GM18517 (cell line): ENCODE measurements at regions not wholly inside any gene's neighbourhood (a gene's known extent, or its start where the extent isn't known, plus 50 kb on each side); places are given as distances from the start of the nearest gene placed in this dataset.
"Not testable (repeated sequence)": the region's sequence is repeated elsewhere in the genome, so short reads cannot be mapped to it uniquely, and the experiment has no call there.

Experiments used
- ATAC-seq: cut with Tn5 transposase; IDR thresholded peaks from one replicate; pipeline ENCODE4 v1.9.1; 2021; ENCODE audit warnings: mild to moderate bottlenecking, moderate library complexity; ENCODE audit not compliant: unreplicated experiment

DNA sequence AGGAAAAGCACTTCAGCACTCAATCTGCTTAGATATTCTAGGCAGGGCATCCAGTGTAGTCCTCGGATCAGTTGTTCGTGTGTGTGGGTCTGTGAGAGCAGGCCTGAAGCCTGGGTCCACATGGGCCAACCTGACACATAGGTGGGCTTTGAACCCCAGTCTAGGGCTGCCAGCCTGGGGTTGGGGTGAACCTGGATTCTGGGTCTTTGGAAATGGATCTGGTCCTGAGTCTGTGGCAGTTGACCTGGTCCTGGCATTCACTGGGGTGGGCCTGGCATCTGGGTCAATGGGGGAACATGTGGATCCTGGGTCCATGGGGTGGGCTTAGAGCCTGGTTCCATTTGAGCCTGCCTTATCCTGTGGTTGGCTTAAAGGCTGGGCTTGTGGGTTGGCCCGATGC lies 492.6 kb upstream of the MAN1A1 start:
- no peak for ATAC-seq

DNA sequence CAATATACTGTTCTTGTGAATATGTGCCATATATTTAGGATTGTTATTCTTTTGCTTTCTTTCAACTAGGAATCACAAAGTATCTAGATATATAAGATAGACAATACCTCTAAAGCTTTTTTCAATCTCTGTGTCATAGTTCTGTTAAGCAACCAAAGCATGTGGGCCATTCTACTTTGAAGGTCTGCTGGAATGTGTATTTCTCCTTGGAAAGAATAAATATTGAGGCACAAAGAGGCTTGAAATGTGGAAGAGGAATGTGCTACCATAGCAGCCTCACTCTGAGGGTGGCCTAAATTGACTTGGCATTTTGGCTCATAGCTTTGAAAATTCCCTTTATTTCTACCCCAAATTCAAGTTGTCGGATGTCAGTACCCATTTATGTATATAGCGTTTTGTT lies 488.5 kb upstream of the MAN1A1 start:
- no peak for ATAC-seq

DNA sequence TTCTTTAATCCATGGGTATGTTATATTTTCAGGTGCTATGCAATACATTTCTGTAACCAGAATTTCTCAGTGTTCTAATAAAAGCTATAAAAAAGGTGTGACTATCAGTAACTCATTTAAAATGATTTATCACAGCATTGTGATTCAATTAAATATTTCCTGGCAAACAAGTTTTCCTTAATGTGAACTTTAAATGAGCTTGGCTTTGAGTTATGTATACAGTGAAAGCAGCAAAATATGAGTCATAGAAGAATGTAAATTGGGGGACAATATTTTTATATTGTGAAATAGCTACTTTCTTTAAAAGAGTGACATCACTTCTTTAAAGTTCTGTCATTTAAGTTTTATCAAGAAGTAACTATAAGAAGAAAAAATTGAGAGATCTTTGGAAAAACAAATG lies 484.9 kb upstream of the MAN1A1 start:
- ATAC-seq = no peak

DNA sequence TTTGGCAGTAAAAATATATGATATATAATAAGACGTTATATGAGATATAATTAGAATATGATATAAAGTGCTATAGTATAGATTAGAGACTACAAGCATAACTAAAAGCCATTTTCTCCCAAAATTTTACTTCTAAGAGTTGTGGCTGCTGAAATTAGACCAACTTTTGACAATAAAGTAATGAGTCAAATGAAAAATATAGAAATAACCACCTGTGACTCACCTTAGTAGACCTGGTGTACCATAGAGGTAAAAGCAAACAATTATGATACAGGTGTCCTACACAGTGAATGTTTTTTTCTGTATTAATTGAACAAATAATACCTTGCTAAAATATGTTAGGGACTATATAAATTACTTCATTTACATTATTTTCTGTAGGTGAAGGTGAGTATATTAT lies 482.9 kb upstream of the MAN1A1 start:
- ATAC-seq = no peak

DNA sequence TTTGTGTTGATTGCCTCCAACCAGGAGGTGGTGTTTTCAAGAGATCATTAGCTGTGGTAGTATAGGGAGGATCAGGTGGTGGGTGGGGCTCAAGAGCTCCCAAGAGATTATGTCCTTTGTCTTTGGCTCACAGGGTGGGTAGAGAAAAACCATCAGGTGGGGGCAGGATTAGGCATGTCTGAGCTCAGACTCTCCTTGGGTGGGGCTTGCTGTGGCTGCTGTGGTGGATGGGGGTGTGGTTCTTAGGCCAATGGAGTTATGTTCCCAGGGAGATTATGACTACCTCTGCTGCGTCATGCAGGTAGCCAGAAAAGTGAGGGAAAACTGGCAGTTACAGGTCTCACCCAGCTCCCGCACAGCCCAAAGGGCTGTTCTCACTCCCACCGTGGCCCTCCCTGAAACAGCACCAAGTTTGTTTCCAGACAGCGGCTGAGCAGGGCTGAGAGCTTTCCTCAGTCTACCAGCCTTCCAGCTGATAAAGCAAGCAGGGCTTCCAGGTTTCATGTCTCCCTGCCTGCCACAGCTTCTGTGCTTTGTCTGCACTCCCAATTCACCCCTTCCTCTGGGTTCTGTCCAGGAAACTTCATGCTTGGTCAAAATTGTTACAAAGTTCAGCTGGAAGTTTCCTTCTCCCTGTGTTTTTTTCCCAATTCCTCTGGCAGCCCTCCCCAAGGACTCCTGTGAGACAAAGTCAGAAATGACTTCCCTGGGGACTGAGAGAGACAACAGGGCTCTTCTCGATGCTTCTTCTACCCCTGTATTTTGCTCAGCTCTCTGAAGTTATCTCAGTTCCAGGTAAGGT lies 481.1 kb upstream of the MAN1A1 start:
- ATAC-seq = no peak

DNA sequence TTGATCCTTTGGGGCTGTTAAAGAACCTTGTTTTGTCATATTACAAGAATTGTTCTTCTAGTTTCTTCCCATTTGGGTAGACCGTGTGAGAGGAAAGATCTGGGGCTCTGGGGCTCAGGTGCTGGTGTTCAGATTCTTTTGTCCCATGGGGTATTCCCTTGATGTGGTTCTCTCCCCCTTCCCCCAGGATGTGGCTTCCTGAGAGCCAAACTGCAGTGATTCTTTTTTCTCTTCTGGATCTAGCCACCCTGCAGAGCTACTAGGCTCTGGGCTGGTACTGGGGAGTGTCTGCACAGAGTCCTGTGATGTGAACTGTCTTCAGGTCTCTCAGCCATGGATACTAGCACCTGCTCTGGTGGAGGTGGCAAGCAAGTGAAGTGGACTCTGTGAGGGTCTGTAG lies 480.5 kb upstream of the MAN1A1 start:
- ATAC-seq = no peak

DNA sequence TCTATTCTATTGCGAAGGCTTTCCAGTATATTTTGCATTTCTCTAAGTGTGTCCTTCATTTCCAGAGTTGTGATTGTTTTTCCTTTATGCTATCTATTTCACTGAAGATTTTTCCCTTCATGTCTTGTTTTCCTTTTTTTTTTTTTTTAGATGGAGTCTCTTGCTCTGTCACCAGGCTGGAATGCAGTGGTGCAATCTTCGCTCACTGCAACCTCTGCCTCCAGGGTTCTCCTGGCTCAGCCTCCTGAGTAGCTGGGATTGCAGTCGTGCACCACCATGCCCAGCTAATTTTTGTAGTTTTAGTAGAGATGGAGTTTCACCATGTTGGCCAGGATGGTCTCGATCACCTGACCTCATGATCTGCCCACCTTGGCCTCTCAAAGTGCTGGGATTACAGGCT lies 479.9 kb upstream of the MAN1A1 start:
- not testable (repeated sequence) for ATAC-seq

DNA sequence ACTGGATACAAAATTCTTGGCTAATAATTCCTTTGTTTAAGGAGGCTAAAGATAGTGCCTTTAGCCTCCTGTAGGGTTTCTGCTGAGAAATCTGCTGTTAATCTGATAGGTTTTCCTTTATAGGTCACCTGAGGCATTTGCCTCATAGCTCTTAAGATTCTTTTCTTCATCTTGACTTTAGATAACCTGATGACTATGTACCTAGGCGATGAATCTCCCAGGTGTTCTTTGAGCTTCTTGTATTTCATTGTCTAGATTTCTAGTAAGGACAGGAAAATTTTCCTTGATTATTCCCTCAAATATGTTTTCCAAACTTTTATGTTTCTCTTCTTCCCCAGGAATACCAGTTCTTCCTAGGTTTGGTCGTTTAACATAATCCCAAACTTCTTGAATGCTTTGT lies 479.4 kb upstream of the MAN1A1 start:
- ATAC-seq = no peak

DNA sequence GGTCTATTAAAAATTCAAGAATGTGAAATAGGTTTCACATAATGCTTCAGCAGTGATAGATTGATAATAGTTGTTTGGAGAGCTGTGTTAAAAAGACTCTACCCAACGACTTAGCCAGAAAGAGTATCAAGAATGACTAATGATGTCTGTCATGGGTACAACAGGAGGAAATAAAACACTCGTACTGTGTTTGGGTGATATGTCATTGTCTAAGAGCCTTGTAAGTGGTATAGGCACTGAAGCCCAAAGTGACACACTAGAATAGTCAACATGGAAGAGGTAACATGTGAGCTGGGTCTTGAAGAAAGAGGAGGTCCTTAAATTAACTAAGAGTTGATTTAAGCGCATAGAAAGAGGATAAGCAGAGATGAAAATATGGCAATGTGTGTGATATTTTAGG lies 471.8 kb upstream of the MAN1A1 start:
- no peak for ATAC-seq

DNA sequence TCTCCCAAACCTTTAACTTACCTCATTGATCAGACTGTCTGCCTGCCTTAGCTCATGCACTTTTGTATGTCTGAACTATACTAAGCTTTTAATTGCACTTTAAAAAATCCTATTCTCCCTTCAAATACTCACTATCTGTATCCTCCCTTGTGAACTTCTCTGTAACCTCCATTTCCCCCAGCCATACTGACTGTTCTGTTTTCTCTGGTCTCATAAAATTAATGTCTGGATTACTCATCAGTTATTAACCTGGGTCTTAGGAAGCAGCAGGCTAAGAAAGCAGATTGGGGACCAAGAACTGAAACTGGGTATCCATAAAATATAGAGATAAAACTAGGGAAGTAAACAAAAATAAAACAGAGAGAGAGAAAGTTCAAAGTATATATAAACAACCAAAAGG lies 469.3 kb upstream of the MAN1A1 start:
- no peak for ATAC-seq

DNA sequence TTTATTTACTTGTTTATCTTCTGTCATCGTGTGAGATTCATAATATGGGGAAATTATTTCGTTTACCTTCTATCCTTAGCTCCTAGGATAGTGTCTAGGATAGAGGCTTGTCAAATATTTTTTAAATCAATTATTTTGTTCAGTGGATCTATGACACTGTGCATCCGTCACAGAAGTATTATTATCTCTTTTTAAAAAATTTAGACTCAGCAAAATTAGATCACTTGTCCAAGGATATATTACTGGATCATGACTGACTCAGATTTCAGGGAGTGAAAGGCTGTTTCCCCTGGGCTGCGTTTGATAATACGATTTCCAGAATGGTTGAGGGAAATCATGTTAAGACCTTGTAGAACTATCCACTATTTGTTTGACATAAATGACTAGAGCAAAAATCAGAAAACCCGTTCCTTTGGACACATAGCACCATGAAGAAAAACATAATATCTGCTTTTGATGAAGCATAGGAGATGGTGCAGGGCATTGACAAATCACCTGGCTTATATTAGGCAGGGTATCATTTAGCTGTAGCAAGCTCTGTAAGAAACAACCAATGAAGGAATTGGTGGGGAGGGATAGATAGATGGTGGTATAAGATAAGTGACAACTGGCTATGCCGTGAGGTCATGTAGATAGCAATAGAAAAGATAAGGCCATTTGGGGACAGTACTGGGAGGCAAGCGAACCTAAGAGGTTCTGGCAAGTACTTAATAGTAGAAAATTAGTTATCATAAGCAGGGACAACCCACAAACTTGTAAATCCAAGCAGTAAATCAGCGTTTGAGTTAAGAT lies 465.2 kb upstream of the MAN1A1 start:
- ATAC-seq = no peak

DNA sequence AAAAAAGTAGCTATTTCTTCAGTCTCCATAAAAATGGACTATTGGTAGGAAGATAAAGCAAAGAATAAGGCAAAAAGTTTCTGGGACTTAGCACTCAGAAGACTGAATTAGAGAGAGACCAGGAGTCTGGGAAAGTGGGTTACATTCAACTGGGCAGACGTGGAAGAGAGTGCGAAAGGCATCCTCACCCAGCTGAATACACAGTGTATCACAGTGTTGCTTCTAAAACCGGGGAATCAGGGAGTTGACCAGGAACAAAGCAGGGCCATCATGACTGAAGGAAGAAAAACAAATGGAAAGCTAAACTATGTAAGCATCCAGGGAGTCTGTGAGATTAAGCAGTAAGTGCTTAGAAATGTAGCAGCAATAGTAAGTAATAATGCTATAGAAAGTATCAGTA lies 452.9 kb upstream of the MAN1A1 start:
- no peak for ATAC-seq

DNA sequence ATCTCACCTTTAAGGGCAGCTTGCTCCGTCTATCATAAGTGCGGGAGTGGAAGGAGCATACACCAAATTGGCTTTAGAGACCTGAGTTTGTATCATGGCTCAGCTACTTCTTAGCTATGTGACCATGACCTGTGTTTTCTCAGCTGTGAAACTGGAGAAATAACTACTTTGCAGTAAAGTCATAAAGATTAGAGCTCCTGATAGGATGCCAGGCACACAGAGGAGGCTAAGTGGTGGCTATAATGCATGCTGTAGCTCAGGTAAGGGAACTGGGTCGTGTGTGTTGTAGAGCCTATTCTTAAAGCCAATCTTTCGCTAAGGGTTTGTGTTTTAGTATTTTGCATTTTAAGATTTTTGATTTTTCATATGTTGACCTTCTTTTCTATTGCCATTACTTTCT lies 451.5 kb upstream of the MAN1A1 start:
- no peak for ATAC-seq

DNA sequence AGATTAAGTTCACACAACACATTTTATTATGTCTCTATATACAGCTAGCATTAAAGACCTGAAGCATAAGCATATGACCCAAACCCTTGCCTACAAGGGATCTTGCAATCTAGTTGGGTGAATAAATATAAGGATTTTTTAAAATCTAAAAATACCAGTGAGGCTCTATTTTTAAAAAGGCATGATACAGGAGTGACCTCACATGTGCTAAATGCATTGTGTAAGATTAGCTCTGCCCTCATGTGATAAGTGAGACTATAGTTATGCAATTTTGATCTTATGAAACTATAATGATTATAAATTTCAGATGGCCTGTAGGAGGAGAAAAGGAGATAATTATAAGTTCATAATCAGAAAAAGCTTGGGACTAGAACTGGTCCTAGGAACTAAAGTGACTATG lies 451.0 kb upstream of the MAN1A1 start:
- no peak for ATAC-seq

DNA sequence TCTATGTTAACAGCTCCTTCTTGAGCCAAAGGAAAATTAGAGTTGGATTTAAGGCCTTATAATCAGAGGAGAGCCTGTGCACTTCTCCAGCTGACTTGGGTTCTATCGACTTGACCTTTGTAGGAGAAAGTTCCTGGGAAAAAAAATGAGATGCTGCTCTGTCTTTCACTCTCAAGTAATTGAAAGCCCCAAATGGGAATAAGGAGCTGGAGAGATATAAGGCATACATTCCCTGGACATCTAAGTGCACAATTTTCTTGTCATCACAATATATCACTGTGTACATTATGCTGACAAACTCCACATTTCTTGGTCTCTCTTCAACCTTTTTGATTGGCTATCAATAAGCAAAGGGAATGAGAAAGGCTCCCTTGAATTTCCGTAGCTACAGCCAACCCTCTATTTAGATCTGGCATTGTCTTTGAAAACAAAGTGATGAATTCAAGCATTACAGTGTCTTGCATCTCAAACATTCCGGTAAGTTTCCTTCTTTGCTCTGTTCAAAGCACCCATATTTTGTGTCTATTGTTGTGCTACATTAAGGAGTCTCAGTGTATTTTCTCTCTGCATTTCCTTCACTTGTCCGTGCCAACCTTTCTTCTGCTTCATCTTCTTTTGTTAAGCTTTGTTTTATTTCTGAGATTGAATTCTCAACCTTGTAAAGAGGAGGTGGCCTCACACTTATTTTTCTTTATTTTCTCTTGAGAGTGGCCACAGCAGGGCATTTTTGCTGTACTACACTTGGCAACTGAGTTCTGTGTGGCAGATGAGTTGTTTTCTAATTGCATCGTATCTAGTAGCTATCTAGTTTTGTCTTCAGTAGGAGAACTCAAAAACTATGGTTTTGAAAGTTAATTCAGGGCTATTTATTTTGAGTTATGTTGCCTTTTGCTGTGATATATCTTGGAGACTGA lies 450.3 kb upstream of the MAN1A1 start:
- no peak for ATAC-seq

DNA sequence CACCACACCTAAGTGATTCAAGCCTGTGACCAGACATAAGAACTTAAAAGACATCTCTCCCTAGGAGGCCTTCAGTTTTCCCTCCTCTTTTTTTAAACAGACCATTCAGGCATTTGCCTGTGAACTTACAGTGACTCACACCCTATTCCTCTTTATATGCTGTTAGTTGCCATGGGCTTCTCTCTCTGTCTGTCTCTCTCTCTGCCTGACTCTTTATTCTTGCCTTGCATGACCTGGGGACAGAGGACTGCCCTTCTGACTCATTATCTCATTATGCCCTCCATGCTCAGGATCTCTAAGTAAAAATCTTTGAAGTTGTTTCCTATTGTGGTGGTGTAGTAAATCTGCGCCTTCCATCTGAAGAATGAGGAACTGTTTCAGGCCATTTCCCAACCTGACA lies 442.2 kb upstream of the MAN1A1 start:
- no peak for ATAC-seq

DNA sequence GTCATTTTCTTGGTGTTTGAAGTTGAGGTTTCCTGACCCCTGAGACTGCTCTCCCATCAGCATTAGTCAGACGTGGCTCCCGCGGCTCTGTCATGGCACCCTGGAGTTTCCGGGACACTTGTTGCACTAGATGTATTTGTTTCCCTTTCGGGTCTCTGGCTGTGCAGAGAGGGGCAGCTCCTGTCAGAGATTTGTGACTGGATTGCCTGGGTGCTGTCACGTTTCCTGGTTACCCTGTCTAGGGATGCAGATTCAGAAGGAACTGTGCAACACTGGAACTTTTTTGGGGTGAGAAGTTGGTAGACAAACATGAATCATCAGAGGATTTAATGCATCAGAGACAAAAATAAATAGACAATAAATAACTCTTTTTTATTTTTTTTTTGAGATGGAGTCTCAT lies 431.8 kb upstream of the MAN1A1 start:
- no peak for ATAC-seq

DNA sequence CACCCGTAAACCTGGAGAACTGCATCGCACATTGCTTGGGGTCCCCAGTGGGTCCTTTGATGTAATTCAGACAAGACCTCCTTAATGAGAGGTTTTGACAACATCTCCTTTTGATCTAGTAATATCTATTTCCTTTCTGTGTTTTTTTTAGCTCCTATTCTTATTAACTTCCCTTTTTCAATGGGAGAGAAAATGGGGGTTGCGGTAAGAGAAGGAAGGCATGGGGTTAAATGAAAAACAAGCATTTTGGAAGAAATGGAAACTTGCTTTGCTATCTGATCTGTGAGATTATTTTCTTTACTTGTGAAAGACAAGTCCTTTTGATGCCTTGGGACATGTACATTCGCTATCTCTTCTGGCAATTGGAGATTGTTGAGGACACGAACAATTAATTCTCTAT lies 418.6 kb upstream of the MAN1A1 start:
- no peak for ATAC-seq

DNA sequence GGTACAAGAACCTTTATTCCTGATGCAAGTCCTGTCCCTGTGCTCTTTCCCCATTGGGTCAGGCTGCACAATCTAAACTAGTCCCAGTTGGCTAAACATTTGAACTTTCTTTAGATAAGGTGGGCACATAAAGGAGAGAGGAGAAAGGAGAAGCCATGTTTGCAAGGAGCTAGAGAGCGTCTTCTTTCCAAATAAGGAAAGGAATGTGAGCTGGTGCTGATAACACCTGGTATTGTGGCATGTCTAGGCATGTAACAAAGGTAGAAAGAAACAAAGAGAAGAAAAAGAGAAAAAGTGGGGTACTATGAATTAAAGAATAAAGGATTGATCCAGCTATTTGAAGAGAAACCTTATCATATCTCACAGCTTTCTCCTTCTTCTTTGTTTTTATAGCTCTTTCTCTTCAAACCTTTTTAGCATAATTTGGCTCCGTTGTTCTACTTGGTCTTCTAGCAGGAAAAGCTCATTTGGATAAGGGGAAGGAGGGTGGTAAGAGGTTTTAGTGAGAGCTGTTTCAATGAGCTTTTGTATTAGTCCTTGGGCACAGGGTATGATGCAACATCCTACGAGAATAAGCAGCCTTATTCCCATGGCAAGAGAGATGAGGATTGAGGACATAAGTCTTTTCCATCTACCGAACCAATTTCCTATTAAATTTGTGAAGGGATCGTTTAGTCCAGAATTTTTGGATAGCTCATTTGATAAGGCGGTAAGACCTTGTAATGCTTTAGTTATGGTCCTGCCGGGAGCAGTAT lies 415.5 kb upstream of the MAN1A1 start:
- ATAC-seq = no peak

DNA sequence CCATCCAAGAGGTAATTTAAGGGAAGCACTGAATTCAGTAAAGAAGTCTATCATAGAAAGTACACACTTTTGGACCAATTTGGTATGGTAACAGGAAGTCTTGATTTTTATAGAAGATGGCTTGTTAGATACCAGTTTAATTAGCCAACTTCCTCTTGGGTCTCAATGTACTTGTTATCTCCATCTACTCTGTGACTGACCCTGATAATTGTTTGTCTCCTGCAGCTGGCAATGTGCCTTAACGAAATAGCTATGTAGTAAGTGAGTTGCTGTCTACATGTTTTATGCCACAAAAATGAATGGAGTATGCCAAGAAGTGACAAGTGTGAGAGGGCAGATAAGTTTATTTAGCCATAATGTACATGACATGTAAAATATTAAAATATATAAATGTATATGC lies 410.5 kb upstream of the MAN1A1 start:
- no peak for ATAC-seq

DNA sequence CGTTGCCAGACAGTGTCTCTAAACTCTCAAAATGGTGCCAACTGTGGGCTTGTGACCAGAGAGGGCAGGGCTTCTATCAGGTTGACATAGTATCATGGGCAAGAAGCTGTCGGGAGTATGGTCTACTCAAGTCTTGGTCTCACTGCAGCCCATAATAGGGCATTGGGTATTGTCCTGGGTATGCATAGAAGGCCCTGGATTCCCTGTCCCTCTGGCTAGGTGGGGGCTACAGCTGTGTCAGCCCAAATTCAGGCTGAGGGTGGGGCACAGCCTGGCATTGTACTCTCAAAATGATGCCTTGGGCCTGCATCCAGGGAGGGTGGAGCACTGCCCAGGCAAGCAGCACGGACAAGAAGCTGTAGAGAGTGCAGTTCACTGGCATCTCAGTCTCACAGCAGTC lies 408.8 kb upstream of the MAN1A1 start:
- no peak for ATAC-seq
